GM21360 (cell line): ENCODE measurements at regions not wholly inside any gene's neighbourhood (a gene's known extent, or its start where the extent isn't known, plus 50 kb on each side); places are given as distances from the start of the nearest gene placed in this dataset.

Experiments
- ATAC-seq: cut with Tn5 transposase; IDR thresholded peaks from one replicate; pipeline ENCODE4 v1.9.1; 2021; ENCODE audit warnings: mild to moderate bottlenecking, moderate library complexity; ENCODE audit not compliant: unreplicated experiment

DNA sequence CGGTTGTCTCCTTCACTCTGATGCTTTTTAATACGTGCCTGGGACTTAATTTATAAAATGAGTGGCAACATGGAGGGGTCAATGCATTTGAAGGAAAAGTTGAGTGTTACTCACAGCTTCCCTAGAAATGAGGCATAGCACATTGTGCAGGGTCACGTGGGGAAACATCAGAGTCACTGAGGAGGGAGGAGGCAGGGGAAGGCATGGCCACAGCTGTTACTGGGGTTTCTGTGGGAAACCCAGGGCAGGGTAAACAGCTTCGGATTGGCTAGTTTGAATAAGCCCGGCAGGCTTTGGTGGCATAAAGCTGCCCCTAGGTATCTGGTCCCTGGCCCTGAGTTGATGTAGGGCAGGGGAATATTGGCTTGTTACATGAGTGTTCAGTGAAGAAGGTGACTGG lies 98.9 kb upstream of the ST8SIA2 start:
- no peak for ATAC-seq

DNA sequence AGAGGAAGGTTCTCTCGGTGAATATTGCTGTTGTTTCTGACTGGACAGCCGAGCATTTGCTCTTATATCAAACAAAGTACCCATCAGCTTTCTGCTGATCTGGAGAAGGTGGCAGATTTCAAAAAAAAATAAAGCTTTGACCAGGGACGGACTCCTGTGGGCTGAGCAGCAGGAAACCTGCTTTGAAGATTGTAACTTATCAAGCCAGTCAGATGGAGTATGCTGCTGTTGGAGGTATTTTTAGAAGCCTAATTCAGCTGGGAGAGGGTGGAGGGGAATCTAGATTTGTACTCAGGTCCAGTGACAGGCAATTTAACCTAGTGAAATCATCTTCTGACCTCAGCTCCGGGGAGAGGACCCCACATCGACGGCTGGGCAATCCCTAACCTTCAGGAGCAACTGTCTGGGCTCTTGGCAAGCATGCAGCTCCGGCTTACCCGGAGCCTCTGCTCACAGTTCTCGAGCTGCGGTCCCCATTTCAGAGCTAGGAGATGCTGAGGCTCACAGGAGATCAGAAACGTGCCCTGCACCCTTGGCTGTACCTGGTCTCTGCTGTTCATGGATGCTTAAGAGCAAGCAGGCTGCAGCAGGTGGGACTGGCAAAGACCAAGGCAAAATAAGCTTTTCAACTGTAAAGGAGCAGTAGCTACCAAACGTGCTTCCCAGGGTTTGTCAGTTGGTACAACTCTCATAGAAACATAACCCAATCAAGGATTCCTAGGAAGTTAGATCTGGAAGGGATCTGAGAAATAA lies 89.3 kb upstream of the ST8SIA2 start:
- no peak for ATAC-seq

DNA sequence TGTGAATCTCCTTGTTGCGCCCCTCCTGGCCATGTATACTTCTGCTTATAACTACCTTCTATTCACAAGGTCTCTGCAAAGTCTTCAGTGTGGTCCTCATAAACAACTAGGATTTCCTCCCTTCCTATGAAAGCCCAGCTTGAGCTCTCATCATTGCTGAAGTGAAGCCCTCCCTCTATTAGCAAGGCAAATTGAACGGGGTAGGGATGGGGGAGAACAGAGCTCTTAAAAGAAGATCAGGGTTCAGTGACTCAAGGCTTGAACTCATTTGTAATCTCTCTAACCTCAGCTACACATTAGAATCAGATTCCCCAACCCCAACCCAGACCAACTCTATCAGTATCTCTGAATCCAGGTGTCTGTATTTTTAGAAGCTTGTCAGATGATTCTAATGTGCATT lies 88.3 kb upstream of the ST8SIA2 start:
- ATAC-seq, result no peak

DNA sequence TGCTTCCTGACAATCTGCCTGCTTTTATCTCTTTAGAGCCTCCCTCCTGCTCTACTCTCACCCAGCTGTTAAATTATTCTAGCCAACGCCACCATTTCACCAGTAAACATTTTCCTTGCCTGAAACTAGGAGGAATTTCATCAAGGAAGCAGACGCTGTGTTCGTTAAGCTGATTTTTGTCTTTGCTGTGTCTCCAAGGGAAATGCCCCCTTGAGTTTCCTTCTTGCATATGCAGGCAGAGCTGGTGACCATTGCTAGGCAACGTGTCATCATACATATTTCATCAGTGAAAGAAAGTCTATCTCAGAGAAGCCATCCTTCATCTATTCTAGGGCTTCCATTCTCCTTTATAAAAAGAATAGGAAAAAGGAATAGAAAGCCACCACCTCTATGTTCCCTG lies 87.0 kb upstream of the ST8SIA2 start:
- no peak for ATAC-seq

DNA sequence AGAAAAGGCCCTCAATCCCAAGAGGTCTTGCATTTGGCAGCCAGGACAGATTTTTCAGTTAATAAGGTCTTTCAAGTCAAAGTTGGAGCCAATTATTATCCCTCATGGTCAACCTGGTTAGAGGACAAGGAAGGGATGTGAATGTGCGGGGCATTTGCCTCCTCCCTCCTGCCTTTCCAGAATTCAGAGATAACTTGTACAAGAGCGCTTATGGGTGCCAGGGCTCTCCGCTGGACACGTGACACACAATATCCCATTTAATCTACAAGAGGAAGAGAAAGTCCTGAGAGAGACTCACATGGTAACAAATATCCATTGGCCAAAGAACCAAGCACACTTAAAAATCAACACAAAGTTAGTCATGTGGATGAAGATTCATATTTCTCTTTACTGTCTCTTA lies 78.5 kb upstream of the ST8SIA2 start:
- no peak for ATAC-seq

DNA sequence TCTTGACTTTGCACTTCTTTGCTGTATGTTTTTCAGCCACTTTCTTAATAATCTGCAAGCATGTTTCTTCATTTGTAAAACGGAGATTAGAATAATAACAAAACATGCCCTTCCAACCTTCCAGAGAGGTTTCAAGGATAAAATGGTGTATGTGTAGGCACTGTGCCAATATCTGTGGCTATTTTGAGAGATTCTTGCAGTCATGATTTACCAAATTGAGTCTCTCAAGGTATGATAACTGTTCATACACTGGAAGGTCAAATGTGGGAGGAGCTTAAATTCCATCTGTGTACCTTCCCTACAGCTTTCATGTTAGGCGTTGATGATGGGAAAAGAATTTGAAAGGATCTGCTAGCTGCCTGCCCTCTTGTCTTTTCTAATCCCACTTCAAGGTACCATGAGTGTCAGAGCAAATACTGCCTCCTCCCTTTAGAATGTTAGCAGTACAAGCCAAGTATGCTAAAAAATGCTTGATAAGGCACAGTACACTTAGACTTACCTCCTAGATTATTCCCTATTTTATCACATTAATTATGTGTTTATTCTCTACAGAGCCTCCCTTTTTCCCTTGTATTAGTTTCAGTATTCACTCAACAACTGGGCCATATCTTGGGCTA lies 78.0 kb upstream of the ST8SIA2 start:
- no peak for ATAC-seq

DNA sequence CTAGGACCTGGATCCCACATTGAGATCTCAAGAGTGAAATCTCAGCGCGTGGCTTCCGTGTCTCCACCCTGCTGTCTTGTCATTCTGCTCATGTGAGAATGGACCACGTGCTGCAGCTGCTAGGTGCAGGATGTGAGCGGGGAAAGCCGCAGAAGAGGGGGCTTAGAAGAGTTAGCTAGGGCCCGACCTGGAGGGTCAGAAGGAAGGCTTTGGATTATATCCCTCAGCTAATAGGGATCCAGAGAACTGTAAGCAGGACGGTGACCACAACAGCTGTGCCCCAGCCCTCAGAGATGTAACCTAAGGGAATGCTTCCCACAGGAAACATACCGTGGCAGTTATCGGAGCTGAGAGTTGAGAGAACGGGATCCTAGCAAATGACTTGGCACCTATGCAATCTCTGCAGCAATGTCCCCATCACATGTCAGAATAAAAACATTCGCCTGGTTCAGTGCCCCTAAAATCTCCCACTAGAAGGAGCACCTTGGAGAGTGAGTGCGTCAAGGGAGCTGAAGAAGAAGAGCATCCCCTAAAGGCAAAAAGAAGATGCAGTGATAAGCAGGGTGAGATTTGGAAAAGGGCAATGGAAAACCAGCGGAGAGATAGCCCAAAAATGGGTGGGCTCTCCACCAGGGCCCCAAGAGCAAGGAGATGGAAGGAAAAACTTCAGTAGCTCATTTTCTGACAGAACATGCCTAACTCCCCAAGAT lies 76.9 kb upstream of the ST8SIA2 start:
- no peak for ATAC-seq

DNA sequence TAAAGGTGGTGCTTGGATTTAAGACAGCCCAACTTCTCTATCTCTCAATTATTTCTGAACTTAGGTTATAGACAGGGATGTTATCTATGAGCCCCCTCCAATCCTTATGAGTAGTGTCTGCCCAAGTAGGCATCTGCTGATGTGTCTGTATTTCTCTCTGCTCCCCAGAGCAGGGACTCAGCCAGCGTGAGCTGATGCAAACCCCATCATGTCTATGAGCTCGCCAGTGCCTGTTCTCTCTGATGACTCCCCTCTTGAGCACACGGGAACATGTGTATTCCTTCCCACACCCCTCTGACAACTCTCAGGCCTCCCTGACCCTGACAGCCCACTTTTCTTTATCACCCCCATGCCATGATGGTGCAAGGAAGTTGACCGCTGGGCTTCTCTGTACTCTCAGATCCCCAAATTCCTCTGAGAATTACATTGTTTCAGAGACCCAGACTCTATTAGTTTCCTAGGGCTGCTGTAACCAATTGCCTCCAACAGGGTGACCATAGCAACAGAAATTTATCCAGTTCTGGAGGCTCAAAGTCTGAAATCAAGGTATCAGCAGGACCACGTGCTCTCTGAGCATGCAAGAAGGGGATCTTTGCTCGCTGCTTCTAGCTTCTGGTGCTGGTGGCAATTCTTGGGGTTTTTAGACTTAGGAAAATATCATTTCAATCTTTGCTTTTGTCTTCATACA lies 73.5 kb upstream of the ST8SIA2 start:
- no peak for ATAC-seq

DNA sequence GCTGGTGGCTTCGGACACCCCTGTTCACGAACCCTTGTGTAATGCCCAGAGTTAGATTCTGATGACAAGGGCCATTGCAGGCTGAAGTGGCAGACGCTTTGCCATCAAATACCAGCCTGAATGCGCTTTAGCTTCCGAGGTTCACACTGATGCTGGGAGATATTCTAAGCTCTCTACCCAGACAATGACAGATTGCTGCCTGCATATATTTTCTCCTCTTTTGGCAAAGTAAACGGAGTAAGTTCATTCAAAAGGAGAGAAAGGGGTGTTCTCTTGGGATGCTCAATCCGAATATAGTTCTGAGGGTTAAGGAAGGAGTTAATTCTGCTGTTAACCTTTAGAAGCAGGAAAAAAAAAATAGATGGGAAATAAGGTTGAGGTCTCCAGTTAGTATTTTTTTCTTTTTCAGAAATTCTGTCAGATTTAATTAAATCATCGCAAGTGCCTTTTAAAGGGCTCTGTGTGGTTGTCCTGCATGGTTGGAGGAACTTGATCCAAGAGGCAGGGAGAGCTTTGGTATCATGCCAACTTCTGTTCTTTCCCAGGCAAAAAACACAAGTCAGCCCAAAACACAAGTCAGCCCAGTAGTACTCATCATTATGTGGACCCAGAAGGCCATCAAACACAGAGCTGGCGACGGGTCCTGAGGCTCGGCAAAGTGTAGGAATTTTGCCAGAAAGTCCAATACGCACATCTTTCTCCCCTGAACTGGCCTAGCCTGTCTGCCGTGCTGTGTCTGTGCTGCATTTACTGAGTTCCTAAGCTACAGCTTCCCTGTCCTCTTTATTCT lies 70.9 kb upstream of the ST8SIA2 start:
- no peak for ATAC-seq

DNA sequence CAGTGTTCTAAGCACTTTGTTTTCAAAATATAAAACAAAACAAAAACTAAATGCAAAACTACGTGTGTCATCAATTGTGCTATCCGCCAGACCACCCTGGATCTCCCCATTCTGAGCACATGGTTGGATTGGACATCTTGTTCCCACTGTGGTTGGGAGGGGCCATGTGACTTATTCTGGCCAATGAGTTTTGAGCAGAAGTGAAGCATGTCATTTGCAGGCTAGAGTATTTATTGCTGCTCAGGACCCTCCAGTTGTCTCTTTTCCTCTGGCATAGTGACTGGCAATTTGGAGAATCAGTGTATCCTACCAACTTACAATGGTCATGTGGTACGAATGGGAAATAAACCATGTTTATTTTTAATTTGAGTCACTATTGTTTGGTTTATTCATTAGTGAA lies 70.2 kb upstream of the ST8SIA2 start:
- ATAC-seq, result no peak

DNA sequence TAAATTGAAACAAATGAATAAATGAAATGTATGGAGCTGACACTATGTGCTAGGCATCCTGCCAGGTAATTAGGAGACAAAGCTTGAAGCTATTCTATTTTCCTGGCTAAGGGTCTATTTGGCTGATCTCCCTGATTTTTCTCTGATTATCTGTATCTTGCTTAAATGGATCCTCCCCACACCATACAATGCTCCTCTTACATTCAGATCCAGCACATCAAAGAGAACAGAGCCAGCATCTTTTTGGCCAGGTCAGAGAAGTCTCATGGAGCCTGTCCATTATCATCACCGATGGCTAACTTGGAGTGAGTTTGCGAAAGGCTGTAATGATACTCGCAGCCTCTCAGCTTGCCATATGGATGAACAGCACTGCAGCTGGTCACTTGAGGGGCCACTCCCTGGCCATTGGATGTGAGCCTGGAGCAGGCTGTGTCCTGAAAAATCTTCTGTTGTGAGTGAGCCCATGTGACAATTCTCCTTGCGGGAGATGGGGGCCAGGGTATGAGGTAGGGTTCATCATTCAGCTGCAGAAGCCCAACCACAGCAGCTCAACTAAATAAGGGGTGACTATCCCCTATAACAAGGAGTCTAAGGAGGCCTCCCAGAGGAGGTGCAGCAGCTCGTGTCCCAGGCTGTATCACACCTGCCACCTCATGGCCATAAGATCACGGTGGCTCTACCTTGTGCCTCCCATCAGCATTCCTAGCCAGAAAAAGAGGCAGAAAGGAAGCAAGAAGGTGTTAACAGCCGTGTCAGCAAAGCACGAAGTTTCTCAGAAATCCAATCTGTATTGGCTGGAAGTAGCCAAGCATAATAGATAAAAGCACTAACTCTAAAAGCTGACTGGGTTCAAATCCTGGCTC lies 69.3 kb upstream of the ST8SIA2 start:
- ATAC-seq, result no peak

DNA sequence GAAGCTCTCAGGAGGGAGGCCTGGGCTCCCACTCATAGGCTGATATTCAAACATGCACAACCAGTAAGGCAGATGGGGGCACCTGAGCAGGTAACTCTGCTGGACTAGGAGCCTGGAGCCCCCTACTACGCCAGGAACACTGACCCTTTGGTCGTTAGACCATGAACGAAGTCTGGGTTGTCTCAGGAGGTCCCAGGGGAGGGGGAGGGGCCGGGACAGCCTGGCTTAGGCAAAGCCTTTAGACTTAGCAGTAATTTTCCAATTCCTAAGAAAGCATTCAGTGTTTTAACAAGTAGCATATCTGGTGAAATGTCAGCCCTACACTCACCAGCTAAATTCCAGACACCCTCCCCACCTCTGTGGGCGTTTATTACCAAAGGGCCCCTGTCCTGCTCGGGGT lies 67.4 kb upstream of the ST8SIA2 start:
- no peak for ATAC-seq

DNA sequence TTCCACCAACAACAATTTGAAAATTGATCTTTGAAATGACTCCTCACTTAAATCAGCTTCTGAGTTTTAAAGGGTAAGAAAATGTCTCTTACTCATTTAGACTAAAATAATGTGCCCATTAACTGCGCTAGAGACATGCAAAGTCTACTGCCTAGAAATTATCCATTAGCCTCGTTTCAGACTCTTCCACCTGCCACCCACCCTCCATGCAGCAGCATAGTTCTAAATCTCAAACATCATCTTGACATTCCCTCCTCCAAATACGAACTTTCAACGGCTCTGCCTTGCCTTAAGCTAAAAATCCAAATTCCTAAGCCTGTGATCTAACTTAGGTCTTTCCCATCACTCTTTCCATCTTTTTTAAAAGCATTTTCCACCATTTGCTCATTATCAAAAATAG lies 66.6 kb upstream of the ST8SIA2 start:
- ATAC-seq, result no peak

DNA sequence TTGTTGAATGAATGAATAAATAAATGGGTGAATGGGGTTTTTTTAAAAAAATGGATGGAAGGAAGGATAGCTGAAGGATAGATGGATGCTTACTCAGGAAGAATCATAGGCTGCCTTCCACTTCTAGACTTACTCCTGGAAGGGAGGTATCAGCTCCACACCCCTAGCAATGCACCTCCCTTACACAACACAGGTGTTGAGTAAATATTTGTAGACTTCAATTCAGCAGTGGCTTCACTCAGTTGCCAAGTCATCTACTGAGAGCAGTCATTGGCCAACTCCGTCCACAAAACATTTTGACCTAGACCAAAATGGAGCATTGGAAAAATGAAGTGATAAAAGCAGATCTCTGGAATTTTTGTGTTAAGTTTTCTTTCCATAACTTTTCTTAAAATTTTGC lies 65.5 kb upstream of the ST8SIA2 start:
- ATAC-seq, result no peak

DNA sequence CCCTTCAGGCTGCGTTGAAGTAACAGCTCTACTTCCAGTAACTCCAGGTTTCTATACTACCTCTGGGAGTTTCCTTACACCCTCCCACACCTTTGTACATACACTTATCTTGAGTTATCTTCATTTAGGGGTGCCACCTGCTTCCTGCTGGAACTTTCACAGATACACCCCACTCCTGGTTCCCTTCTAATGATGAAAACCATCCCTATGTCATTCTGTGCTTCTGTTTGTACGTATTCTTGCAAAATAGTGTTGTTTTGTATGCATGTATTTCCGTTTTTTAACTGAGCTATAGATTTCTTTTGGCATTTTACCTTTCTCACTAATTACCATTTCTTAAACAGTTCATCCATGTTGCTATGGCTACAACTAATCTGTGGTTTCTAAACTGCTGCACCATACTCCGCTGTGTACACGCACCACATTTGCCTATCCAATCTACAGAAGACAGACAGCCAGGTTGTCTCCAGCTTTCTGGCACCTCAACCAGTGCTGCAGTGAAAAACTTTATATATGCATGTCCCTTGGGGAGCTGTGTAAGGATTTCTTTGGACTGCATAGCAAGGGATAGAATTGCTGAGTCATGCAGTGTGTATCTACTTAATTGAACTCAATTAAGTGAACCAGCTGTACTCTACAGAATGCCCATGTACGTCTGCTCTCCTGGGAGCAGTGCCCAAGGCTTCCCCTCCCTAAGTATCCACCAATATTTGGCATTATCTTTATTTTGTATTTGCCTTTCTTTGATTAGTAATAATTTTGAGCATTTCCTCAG lies 61.4 kb upstream of the ST8SIA2 start:
- no peak for ATAC-seq

DNA sequence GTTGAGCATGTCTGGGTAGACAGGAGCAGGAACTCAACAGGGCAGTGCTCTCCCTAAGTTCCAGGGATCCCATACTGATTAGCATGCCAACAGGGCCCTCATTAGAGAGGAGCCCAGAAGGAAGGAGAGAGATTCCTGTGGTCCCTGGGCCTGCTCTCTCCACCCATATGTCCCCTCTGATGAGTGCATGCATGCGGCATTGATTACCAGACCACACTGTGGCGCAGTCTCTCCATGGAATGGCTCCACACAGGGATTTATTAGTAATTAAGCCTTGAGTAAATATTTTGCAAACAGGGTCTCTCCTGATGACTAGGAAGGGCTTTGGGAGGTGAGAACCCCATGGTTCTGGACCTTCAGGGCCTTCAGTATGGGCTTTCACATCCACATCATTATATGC lies 60.0 kb upstream of the ST8SIA2 start:
- no peak for ATAC-seq

DNA sequence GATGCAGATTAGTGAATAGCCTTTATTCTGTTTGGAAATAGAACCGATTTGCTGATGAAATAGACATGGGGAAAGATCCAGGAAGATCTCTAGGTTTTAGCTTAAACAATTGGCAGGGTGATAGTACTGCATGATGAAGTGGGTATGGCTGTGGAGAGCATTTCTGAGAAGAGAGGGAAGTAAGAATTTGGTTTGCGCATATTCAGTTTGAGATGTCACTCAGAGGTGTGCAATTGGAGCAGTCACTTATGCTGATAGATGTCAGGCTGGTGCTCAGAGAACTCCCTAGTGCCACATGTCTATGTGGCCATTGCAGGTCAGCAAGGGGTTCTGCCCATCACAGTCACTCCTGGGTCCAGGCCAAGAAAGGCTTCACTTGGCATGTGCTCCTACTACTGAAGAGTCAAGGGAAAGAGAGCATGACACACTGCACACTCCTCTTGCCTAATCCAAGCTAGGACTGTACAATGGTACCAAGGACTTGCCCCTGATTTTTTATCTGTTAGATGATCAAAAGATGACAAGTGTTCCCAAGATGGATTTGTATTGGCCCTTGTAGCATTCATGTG lies 57.2 kb upstream of the ST8SIA2 start:
- no peak for ATAC-seq

DNA sequence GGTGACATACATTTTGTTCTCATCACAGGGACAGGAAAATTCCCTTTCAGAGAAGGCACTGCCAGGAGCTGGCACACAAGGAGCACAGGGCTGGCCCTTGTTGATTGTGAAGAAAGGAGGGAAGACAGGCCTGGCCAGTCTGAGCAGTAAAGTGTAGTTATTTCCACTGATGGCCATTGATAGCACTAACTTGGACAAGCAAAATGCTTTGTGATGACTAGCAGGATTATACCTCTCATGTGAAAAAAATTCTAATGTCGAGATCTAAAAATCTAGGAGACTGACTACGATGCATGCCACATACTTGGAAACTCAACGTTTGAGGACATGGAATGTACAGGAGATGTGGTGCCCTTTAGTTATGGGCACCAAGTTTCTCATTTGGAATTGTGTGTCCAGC lies 54.3 kb upstream of the ST8SIA2 start:
- ATAC-seq, result no peak
